Mucosa of stomach (tissue), 1 donor: ENCODE measurements at regions not wholly inside any gene's neighbourhood (a gene's known extent, or its start where the extent isn't known, plus 50 kb on each side); places are given as distances from the start of the nearest gene placed in this dataset.
"Not testable (repeated sequence)": the region's sequence is repeated elsewhere in the genome, so short reads cannot be mapped to it uniquely, and the experiment has no call there.

ENCODE experiments used
- H3K27me3 ChIP-seq: one replicate; pipeline ENCODE4 v1.7.0; 2013; ENCODE audit warnings: mild to moderate bottlenecking, low read length; ENCODE audit not compliant: control insufficient read depth, insufficient read depth
- H3K36me3 ChIP-seq: one replicate; pipeline ENCODE4 v1.7.0; 2013; ENCODE audit warnings: low read length; ENCODE audit not compliant: control insufficient read depth, insufficient read depth
- H3K4me1 ChIP-seq: one replicate; pipeline ENCODE4 v1.7.0; 2013; ENCODE audit warnings: mild to moderate bottlenecking, low read length; ENCODE audit not compliant: control insufficient read depth, insufficient read depth
- H3K4me3 ChIP-seq: one replicate; pipeline ENCODE4 v1.7.0; 2013; ENCODE audit warnings: low read length
- H3K9ac ChIP-seq: one replicate; pipeline ENCODE4 v1.7.0; 2013; ENCODE audit warnings: mild to moderate bottlenecking, low read length, moderate library complexity
- H3K9me3 ChIP-seq: one replicate; pipeline ENCODE4 v1.7.0; 2013; ENCODE audit warnings: mild to moderate bottlenecking, low read length, moderate library complexity; ENCODE audit not compliant: control insufficient read depth
- donor health status: Pancreatic carcinoma.

DNA sequence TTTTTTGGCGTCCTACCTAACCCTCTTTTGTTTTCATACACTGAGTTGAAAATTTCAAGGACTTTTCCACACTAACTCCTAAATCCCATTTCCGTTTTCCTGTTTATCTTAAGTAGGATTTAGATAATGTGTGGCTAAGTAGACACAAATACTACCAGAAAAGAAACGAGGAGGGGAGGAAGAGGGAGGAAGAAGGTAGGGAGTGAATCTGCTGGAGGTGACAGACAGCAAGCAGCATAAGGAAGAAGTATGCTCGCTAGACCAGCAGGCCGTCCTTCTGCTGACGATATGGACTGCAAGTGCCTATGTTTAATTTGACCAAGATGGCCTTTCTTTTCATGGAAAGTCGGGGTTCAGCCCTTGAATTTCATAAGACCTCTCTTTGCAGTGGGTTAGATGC, 256.9 kb upstream of the RAB4A start:
- no peak overlapping the region for H3K9ac ChIP-seq
- no peaks in the 10 kb centered on the region for H3K4me1 ChIP-seq
- H3K27me3 ChIP-seq = no peaks in the 10 kb centered on the region
- no peaks in the 10 kb centered on the region for H3K9me3 ChIP-seq
- H3K4me3 ChIP-seq = no peak overlapping the region
- no peaks in the 10 kb centered on the region for H3K36me3 ChIP-seq

DNA sequence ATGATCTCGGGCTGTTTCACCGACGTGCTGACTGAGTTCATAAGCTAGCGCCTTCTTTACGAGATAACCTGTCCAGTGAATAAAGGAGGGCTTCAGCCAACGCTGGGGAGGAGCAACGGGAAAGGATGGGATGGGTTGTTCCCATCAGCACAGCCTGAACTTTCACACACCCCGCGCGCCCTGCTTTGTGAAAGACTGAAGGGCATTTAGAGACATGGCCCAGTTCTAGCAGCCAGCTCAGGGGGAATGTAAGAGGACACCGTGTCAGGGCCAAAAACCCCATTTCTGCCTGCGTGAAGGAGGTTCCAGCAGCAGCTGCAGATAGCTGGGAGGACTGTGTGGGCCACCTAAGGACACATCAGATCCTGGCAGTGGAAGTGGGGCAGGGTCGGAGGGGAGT, 255.1 kb upstream of the RAB4A start:
- Histone ChIP-seq H3K36me3 (no peaks in the 10 kb centered on the region), H3K9me3 (no peaks in the 10 kb centered on the region), H3K27me3 (no peaks in the 10 kb centered on the region), H3K4me3 (no peak overlapping the region), H3K9ac (no peak overlapping the region), H3K4me1 (no peaks in the 10 kb centered on the region)

DNA sequence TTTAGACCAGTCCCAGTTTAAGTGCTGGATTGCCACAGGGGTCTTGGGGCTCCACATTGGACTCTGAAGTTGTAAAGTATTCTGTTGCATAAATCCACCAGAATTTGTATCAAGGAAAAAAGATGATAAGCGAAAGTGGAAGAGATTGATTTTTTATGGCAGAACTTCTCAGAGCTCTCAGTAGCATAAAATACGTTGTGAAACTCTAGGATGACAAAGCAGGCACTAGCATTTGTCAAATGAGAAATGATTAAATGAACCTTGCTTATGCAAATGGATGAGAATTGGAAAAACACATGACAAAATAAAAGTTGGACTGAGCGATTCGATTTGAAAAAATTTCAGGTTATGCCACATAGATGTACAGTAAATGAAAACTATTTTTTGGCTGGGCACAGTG, 253.8 kb upstream of the RAB4A start:
- H3K9ac ChIP-seq = no peak overlapping the region
- H3K4me1 ChIP-seq = no peaks in the 10 kb centered on the region
- no peaks in the 10 kb centered on the region for H3K9me3 ChIP-seq
- no peaks in the 10 kb centered on the region for H3K27me3 ChIP-seq
- no peak overlapping the region for H3K4me3 ChIP-seq
- no peaks in the 10 kb centered on the region for H3K36me3 ChIP-seq

DNA sequence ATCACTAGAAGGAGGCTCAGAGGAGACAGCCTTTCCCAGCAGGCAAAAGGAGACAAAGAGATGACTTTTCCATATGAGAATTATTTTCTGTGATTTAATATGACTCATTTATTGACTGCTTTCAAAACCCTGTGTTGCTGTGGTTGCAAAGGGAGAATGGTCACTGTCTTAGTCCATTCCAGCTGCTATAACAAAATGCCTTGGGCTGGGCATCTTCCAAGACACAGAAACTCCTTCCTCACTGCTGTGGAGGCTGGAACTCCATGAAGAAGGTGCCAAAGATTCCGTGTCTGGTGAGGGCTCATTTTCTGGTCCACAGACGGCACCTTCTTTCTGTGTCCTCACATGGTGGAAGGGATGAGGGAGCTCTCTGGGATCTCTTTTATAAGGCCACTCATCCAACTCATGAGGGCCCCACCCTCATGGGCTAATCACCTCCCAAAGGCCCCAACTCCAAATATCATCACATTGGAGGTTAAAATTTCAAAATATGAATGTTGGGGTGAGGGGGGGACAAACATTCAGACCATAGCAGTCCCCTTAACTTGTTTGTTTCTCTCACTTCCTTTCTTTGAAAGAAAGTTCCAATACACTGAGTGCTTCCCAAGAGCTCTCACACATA, 252.1 kb upstream of the RAB4A start:
- H3K36me3 ChIP-seq = no peaks in the 10 kb centered on the region
- H3K27me3 ChIP-seq = no peaks in the 10 kb centered on the region
- H3K9ac ChIP-seq = no peak overlapping the region
- no peak overlapping the region for H3K4me3 ChIP-seq
- no peaks in the 10 kb centered on the region for H3K9me3 ChIP-seq
- H3K4me1 ChIP-seq = no peaks in the 10 kb centered on the region

DNA sequence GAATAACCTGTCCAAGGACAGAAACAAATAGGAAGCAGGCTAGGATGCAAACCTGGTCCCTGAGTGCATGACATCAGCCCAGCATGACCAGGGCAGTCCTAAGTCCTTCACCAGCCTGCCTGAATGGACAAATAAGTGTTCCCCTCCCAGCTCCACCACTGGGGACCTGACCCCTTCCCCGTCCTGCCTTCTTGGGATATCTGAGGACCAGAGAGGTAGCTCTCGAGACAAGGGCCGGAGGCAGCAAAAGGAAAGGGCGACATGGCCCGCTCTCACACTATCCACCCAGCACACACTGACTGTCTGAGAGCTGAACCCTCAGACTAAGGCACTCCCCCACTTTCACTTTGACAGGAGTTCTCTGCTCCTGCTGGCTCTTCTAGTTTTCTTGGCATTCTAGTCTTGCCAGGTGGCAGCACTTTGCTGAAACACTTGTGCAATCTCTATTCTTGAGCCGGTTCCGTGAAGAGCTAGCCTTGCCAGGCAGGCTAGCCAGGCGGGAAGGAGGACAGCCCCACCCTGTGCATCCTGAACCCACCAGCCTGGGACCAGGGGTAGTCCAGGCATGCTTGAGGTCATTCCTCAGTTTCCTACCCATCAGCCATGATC, 251.1 kb upstream of the RAB4A start:
- H3K27me3 ChIP-seq = no peaks in the 10 kb centered on the region
- no peaks in the 10 kb centered on the region for H3K36me3 ChIP-seq
- H3K9ac ChIP-seq = no peak overlapping the region

DNA sequence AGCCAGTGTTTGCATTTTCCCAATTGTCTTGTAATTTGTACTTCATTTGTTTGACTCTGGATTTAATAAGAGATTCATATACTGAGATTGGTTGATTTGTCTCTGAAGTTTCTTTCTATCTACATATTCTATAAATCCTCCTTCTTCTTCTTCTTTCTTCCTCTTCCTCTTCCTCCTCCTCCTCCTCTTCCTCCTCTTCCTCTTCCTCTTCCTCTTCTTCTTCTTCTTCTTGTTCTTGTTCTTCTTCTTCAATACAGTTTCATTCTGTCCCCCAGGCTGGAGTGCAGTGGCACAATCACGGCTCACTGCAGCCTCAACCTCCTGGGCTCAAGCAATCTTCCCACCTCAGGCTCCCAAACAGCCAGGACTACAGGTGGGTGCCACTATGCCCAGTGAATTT, 249.9 kb upstream of the RAB4A start:
- H3K9ac ChIP-seq, H3K27me3 ChIP-seq, H3K4me3 ChIP-seq, H3K9me3 ChIP-seq, H3K4me1 ChIP-seq, H3K36me3 ChIP-seq: not testable (repeated sequence)

More for the DNA sequence above, 251.1 kb upstream of the RAB4A start:
- Histone ChIP-seq H3K9me3 (no peaks in the 10 kb centered on the region), H3K4me1 (no peaks in the 10 kb centered on the region), H3K4me3 (no peak overlapping the region)

DNA sequence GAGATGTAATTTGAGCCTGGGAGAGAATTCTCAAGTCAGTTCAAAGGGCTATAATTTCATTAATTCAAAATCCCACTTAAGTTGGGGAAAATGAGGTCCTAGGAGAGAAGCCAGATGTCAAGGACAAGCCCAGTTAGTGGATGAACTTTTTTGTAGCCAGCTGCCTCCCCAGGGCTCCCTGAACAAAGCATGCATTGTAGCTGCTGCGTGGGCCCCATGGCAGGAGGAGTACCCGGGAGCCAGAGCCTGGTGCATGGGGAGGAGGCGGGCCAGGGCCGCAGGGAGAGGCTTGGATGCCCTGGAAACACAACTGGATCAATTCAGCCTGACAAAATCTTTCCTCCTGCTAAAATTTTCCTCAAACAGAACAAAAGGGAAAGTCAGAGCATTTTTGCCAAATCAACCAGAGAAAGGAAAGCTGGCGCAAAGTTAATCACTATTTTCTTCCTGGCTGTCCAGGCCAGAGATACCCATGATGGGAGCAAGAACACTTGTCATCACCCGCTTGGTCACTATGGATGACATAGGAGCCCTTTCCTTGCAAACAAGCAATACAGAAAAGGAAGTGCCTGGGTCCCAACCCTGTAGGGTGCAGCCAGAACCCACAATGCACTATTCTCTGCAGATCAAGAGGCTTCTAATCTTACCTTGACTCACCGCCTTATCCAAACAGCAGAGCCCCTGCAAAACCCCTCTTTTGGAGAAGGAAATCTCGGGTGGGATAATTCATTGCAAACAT, 248.1 kb upstream of the RAB4A start:
- no peaks in the 10 kb centered on the region for H3K9me3 ChIP-seq
- H3K4me1 ChIP-seq = no peaks in the 10 kb centered on the region
- no peaks in the 10 kb centered on the region for H3K27me3 ChIP-seq
- H3K36me3 ChIP-seq = no peaks in the 10 kb centered on the region
- no peak overlapping the region for H3K9ac ChIP-seq
- no peak overlapping the region for H3K4me3 ChIP-seq

DNA sequence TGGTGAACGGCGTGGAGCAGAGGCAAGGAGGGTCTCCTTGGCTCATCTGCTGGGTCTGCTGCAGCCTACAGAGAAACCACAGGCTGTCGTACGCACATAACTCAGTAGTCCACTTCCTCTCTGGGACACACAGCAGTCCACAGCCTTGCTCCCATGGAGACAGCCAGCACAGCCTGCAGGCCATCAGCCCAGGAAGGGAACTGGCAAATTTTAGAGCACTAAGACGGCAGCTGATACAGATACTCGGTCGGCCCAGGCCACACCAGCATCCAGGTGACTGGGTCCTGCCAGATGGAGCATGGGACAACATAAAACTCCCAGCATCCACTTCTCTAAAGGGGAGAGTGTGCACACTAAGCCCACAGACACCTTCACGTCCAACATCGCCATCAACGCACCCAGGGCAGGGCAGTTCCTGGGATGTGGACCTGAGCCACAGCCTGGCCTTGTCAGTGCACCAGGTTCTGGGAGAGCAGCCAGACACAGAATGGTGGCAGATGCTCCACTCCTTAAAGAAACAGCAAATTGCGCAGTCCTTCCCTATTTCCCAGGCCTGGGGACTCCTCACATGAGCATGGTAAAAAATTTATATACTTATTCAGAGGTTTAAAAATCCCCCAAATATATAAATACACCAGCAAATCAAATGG, 247.1 kb upstream of the RAB4A start:
- Histone ChIP-seq H3K27me3 (no peaks in the 10 kb centered on the region), H3K9ac (no peak overlapping the region), H3K9me3 (no peaks in the 10 kb centered on the region), H3K36me3 (no peaks in the 10 kb centered on the region), H3K4me3 (no peak overlapping the region), H3K4me1 (no peaks in the 10 kb centered on the region)

DNA sequence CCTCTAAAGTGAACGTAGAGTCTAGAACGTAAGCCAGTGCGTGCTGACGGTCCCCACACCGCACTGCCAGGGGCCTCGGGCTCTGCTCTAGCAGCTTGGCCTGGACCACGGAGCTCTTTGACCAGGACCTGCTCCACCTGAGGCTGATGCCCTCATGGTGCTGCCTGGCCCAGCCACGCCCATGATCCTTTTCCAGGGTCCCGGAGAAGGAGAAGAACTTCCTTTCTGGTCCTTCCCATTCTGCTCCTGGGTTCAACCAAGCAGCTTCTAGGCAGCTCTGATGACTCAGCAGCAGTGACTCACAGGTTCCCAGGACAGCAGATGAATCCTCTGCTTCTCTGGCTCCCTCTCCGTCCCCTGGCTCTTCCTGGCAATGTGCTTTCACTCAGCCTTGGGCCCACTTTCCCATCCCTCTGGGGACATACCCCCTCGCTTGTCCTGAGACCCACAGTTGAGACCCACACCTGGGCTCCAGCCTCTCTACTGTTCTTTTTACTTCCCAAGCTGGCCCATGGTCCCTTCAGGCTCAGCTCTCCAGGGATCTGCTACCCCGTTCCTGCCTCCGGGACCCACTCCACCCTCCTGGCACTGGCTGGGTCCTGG, 246.3 kb upstream of the RAB4A start:
- Histone ChIP-seq H3K9me3 (no peaks in the 10 kb centered on the region), H3K4me3 (no peak overlapping the region), H3K27me3 (no peaks in the 10 kb centered on the region), H3K9ac (no peak overlapping the region), H3K36me3 (no peaks in the 10 kb centered on the region), H3K4me1 (no peaks in the 10 kb centered on the region)

DNA sequence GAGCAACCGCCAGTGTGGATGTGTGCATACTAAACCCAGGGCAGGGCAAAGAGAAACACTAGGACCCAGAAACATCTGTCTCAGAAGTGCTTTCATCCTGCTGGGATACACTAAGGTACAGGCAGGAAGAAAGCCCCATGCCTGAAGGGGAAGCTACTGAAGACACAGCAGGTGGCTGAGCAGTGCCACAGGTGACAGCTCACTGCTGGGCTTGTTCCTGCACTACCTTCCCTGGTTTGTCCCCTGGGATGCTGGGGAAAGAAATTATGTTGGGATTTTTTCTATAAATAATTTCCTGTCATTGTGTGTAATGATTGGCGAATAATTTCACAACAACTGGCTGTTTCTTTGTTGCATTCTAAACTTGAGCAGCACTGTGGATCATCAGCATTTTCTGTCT, 245.3 kb upstream of the RAB4A start:
- H3K9me3 ChIP-seq = no peaks in the 10 kb centered on the region
- no peaks in the 10 kb centered on the region for H3K4me1 ChIP-seq
- H3K36me3 ChIP-seq = no peaks in the 10 kb centered on the region
- H3K4me3 ChIP-seq = no peak overlapping the region
- H3K27me3 ChIP-seq = no peaks in the 10 kb centered on the region
- no peak overlapping the region for H3K9ac ChIP-seq

DNA sequence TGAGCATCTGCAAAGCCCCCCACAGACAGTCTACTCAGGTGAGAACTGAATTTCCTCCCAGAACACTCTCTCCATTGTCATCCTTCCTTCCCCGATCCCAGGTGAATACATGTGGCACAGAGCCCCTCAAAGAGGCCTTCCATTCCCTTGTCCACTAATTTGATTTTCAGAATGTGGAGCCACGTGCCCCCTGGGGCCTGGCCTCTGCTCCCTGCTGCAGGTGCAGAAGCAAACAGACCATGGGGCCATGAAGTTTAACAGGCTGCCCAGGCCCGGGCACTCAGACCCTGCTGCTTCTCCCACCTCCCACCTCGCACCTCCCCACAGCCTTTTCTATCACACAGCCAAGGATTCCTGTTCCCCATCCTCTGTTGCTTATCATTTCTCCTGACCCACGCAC, 243.8 kb upstream of the RAB4A start:
- Histone ChIP-seq H3K9ac (no peak overlapping the region), H3K9me3 (no peaks in the 10 kb centered on the region), H3K4me1 (no peaks in the 10 kb centered on the region), H3K4me3 (no peak overlapping the region), H3K36me3 (no peaks in the 10 kb centered on the region), H3K27me3 (no peaks in the 10 kb centered on the region)

DNA sequence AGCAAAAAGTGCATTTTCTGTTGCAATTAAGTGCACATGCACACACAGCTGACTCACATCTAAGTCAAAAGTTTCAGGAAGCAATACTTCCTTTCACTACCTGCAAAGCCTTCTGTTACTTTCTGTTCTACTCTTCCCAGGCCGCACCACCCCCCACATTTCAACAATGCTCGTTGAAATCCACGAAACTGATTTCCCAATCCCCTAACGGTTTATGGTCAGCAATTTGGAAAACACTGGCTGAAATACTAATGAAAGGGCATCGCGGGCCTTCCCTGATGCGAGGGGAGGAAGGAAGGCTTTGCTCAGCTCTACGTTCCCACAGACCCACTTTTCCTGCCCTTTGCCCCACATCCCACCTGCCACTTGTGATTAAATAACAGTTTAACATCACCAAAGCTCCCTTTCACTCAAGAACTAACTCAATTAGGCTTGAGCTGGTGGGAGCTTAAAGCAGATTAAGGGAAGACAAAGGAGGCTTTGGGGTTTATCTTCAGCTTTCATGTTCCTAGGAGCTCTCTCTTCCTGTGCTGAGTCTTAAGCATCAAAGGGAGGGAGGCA, 243.2 kb upstream of the RAB4A start:
- no peak overlapping the region for H3K9ac ChIP-seq
- H3K9me3 ChIP-seq = no peaks in the 10 kb centered on the region
- no peaks in the 10 kb centered on the region for H3K4me1 ChIP-seq
- no peaks in the 10 kb centered on the region for H3K27me3 ChIP-seq
- H3K4me3 ChIP-seq = no peak overlapping the region
- H3K36me3 ChIP-seq = no peaks in the 10 kb centered on the region
